ENCODE measurements at regions not wholly inside any gene's neighbourhood (a gene's known extent, or its start where the extent isn't known, plus 50 kb on each side); places are given as distances from the start of the nearest gene placed in this dataset.

GRCh38 chr2:16368328-16368727 lies 297.3 kb downstream of the CYRIA start:
- Mint-ChIP-seq H3K27me3 (ENCODE audit: unreplicated experiment) (no peaks in the 10 kb centered on the region), H3K4me3 (ENCODE audit: low read depth, unreplicated experiment) (no peak overlapping the region), H3K9me3 (ENCODE audit: low read depth, unreplicated experiment) (no peaks in the 10 kb centered on the region), H3K27ac (ENCODE audit: unreplicated experiment) (no peak overlapping the region), H3K36me3 (ENCODE audit: insufficient read depth, unreplicated experiment) (no peaks in the 10 kb centered on the region), H3K4me1 (ENCODE audit: low read depth, unreplicated experiment) (no peaks in the 10 kb centered on the region)
- intact Hi-C loops (cut with micrococcal nuclease; ENCODE audit: unreplicated experiment) = no loop called here
- BruUV-seq (replicated peaks) = no TSS peak
- TF ChIP-seq CTCF (IDR thresholded peaks at IDR 0.05; ENCODE audit: unreplicated experiment) = no peak
- CTCF ChIA-PET = no interaction called here
- DNase-seq = no peak

DNA sequence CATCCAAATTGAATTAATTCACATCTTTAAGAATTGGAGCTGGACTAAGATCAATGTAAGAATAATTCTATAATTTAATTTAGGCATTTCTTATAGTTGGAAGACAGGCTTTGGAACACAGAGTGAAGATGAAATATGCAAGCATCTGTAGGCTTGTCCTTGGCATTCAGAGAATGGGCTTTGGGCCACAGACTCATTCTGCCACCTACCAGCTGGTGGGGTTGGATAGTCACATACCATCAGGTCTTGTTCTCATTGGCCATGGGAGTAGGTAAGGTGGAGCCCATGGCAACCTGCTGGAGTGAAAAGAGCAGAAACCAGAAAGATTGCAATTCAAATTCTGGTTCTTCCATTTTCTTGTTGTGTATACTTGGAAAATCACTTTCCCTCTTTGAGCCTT lies 300.3 kb downstream of the CYRIA start:
- Mint-ChIP-seq H3K9me3 (ENCODE audit: low read depth, unreplicated experiment) (no peaks in the 10 kb centered on the region), H3K4me1 (ENCODE audit: low read depth, unreplicated experiment) (no peaks in the 10 kb centered on the region), H3K27ac (ENCODE audit: unreplicated experiment) (no peak overlapping the region), H3K27me3 (ENCODE audit: unreplicated experiment) (no peaks in the 10 kb centered on the region), H3K36me3 (ENCODE audit: insufficient read depth, unreplicated experiment) (no peaks in the 10 kb centered on the region), H3K4me3 (ENCODE audit: low read depth, unreplicated experiment) (no peak overlapping the region)
- CTCF ChIA-PET = no interaction called here
- no peak for DNase-seq
- BruUV-seq (replicated peaks) = no TSS peak
- no peak for TF ChIP-seq CTCF (IDR thresholded peaks at IDR 0.05; ENCODE audit: unreplicated experiment)
- intact Hi-C loops (cut with micrococcal nuclease; ENCODE audit: unreplicated experiment) = no loop called here

- intact Hi-C loops (cut with micrococcal nuclease; ENCODE audit: unreplicated experiment) = no loop called here
- H3K4me1 Mint-ChIP-seq (ENCODE audit: low read depth, unreplicated experiment) = no peaks in the 10 kb centered on the region
- H3K27me3 Mint-ChIP-seq (ENCODE audit: unreplicated experiment) = no peaks in the 10 kb centered on the region
- H3K27ac Mint-ChIP-seq (ENCODE audit: unreplicated experiment) = no peak overlapping the region
- TF ChIP-seq CTCF (IDR thresholded peaks at IDR 0.05; ENCODE audit: unreplicated experiment) = no peak
- peaks cover 3% of the 10 kb centered on the region for H3K9me3 Mint-ChIP-seq (ENCODE audit: low read depth, unreplicated experiment)
- DNase-seq = no peak
- no peak overlapping the region for H3K4me3 Mint-ChIP-seq (ENCODE audit: low read depth, unreplicated experiment)
- no TSS peak for BruUV-seq (replicated peaks)
- CTCF ChIA-PET = no interaction called here
- H3K36me3 Mint-ChIP-seq (ENCODE audit: insufficient read depth, unreplicated experiment) = no peaks in the 10 kb centered on the region
Observed at GRCh38 chr2:16363581-16363980, 302.1 kb downstream of the CYRIA start.

DNA sequence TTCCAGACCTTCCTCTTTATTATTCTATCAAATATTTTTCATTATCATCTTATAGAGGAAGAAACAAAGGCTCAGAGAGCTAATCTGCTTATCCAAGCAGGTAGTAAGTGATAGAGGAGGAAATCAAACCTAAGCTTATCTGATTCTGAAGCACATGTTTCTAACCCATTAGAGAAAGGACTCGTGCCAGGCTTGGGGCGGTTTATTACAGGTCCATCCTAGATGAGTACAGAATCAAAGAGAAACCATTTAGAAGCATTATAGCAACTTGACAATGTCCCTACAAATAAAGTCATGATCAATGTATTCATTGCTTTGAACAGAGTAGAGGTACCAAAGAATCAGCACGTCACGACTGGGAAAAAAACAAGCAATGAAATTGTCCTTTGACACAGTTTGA lies 303.0 kb downstream of the CYRIA start:
- Mint-ChIP-seq H3K9me3 (ENCODE audit: low read depth, unreplicated experiment) (peaks cover 3% of the 10 kb centered on the region), H3K4me1 (ENCODE audit: low read depth, unreplicated experiment) (no peaks in the 10 kb centered on the region), H3K36me3 (ENCODE audit: insufficient read depth, unreplicated experiment) (no peaks in the 10 kb centered on the region), H3K27ac (ENCODE audit: unreplicated experiment) (no peak overlapping the region), H3K4me3 (ENCODE audit: low read depth, unreplicated experiment) (no peak overlapping the region), H3K27me3 (ENCODE audit: unreplicated experiment) (no peaks in the 10 kb centered on the region)
- CTCF ChIA-PET = no interaction called here
- no TSS peak for BruUV-seq (replicated peaks)
- TF ChIP-seq CTCF (IDR thresholded peaks at IDR 0.05; ENCODE audit: unreplicated experiment) = no peak
- intact Hi-C loops (cut with micrococcal nuclease; ENCODE audit: unreplicated experiment) = no loop called here
- no peak for DNase-seq

All from Calu3 (cell line).